ENCODE measurements at regions not wholly inside any gene's neighbourhood (a gene's known extent, or its start where the extent isn't known, plus 50 kb on each side); places are given as distances from the start of the nearest gene placed in this dataset.
"Not testable (repeated sequence)": the region's sequence is repeated elsewhere in the genome, so short reads cannot be mapped to it uniquely, and the experiment has no call there.

DNA sequence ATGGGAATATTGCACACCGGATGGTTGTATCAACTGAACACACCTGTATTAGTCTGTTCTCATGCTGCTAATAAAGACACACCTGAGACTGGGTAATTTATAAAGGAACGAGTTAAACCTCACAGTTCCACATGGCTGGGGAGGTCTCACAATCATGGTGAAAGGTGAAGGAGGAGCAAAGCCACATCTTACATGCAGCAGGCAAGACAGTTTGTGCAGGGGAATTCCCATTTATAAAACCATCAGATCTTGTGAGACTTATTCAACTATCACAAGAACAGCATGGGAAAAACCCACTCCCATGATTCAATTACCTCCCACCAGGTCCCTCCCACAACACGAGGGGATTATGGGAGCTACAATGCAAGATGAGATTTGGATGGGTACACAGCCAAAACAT lies 613.5 kb downstream of the NTRK3 start:
- H3K4me1 ChIP-seq (replicated peaks in 1 of 4; ENCODE audit: control insufficient read depth in 3 of 4, insufficient read depth in 4 of 4, low read length in 3 of 4); H2AK5ac ChIP-seq (ENCODE audit: low read depth, low read length); H3K9me3 ChIP-seq (ENCODE audit: insufficient read depth in 2 of 2, low read depth in 1 of 2, low read length in 1 of 2); H3K27ac ChIP-seq (ENCODE audit: low read depth, low read length); H2BK12ac ChIP-seq (ENCODE audit: low read depth, low read length); H3K23ac ChIP-seq (ENCODE audit: insufficient read length); DNase-seq (ENCODE audit: low read depth in 1 of 2, low spot score in 2 of 2); POLR2A ChIA-PET (ENCODE audit: partially characterized antibody); H3K56ac ChIP-seq (replicated peaks; ENCODE audit: insufficient read length, low read depth, low read length); H2AFZ ChIP-seq (ENCODE audit: low read length); H3K4ac ChIP-seq (replicated peaks; ENCODE audit: insufficient read length, low read depth, low read length); H3K36me3 ChIP-seq (ENCODE audit: control insufficient read depth in 2 of 4, insufficient read depth in 4 of 4, low read length in 3 of 4); H2BK20ac ChIP-seq (ENCODE audit: low read length); H3K4me3 ChIP-seq (ENCODE audit: extremely low read depth in 1 of 4, insufficient read depth in 2 of 4, low read depth in 3 of 4, low read length in 4 of 4); H3K79me1 ChIP-seq (ENCODE audit: low read depth, low read length); H3K18ac ChIP-seq (ENCODE audit: extremely low read depth, low read length); H4K20me1 ChIP-seq (replicated peaks in 1 of 2; ENCODE audit: control insufficient read depth in 1 of 2, insufficient read depth in 2 of 2, low read length in 2 of 2); H3K27me3 ChIP-seq (replicated peaks in 1 of 4; ENCODE audit: control insufficient read depth in 3 of 4, extremely low read depth in 1 of 4, insufficient read depth in 3 of 4, low read length in 3 of 4); H2BK15ac ChIP-seq (ENCODE audit: low read length); H4K91ac ChIP-seq (replicated peaks; ENCODE audit: insufficient read length, low read length); H2BK120ac ChIP-seq (replicated peaks; ENCODE audit: low read depth, low read length); H3K4me2 ChIP-seq (ENCODE audit: insufficient read depth in 1 of 2, low read depth in 2 of 2, low read length in 2 of 2); H2BK5ac ChIP-seq (ENCODE audit: low read depth, low read length); FAIRE-seq; H4K8ac ChIP-seq (ENCODE audit: extremely low read depth, insufficient read depth, low read length); H3K9ac ChIP-seq (replicated peaks in 1 of 4; ENCODE audit: extremely low read depth in 1 of 4, low read depth in 3 of 4, low read length in 3 of 4); H4K5ac ChIP-seq (ENCODE audit: insufficient read length, low read depth, low read length); H3K79me2 ChIP-seq (ENCODE audit: control insufficient read depth in 1 of 2, insufficient read depth in 2 of 2, low read length in 2 of 2); CTCF ChIA-PET (ENCODE audit: partially characterized antibody); H3K14ac ChIP-seq (ENCODE audit: insufficient read length); H3K23me2 ChIP-seq (ENCODE audit: low read depth, low read length): not testable (repeated sequence)
- 92% methylated on average over 3 of the region's 3 CpGs; no CpG with 5 or more reads in 1 of the 2 experiments for WGBS, 2 experiments (ENCODE audit: extremely low coverage in 1 of 2, insufficient coverage in 1 of 2, insufficient read length in 1 of 2, insufficient replicate concordance in 2 of 2, low coverage in 1 of 2, low lambda C conversion rate in 2 of 2, missing lambda C conversion rate in 1 of 2)
